GM12892 (cell line): ENCODE measurements at regions not wholly inside any gene's neighbourhood (a gene's known extent, or its start where the extent isn't known, plus 50 kb on each side); places are given as distances from the start of the nearest gene placed in this dataset.

Experiments used
- POLR2A ChIP-seq: IDR thresholded peaks from 2 replicates; pipeline ENCODE4 v1.6.1; 2011; ENCODE audit warnings: low read depth, low read length, control low read depth
- POLR2AphosphoS5 ChIP-seq: IDR thresholded peaks from 2 replicates; pipeline ENCODE4 v1.6.1; 2011; ENCODE audit warnings: low read depth, low read length, control low read depth

DNA sequence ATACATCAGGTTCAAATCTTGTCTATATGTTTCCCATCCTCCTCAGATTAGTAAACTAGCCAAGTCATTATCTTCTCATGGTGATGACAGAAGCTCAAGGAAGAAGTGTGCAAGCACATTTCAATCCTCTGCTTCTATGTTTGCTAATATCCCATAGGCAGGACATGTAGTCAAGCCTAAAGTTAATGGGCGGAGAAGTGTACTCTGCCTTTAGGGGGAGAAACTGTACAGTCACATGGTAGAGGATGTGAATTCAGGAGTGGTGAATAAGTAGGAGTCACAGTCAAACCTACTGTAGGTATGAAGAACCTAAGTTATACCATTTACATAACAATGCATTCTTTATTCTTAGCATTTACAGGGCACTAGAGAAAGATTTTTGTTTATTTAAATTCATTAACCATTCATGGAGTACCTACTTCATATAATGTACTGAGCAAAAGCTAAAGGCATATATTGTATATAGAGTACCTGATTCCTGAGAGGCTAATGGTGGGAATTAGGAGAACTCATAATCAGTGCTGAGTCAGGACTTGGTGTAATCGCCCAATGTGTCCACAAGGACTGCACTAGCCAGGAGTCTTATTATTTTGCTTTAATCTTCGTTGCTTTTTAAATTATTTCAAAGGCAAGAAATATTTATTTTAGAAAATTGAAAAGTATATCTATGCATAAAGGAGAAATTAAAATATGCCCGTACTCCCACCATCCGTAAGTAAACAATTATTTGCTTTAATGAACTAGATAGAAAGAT is 394.3 kb upstream of the ETAA1 start:
- TF ChIP-seq POLR2AphosphoS5 (no peak), POLR2A (no peak)
